Embryonic facial prominence (tissue), 1 donor: ENCODE measurements at regions not wholly inside any gene's neighbourhood (a gene's known extent, or its start where the extent isn't known, plus 50 kb on each side); places are given as distances from the start of the nearest gene placed in this dataset.
A peak's percentile ranks its signal among the peaks of the same experiment; 100 is the strongest.

ENCODE experiments used
- DNase-seq: peaks from one replicate; pipeline ENCODE4 v3.0.0-alpha.2; 2016; ENCODE audit errors: extremely low spot score

GRCh38 chr20:58600756-58601155 lies 50.3 kb upstream of the STX16 start:
- no peak for DNase-seq

DNA sequence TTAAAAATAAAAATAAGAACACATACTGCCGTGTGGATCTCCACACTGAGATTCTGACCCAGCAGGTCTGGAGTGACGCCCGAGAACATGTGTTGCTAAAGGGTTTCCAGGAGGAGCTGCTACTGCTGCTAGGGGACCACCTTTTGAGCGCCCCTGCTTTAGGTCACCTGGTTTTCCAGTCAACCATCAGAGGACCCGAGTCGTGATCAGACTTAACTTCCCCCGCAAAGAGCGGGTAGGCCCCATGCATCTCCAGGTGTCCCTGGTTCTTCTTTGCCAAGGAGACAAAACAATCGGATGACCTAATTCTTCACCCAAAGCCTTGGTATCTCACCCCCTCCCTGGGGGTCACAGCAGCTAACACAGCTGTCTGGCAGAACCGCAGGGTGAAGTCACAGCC lies 51.1 kb upstream of the STX16 start:
- no peak for DNase-seq

- no peak for DNase-seq
Measured at GRCh38 chr20:58598211-58599015, 52.7 kb upstream of the STX16 start.

- peak; percentile 29 for DNase-seq
Measured at GRCh38 chr20:58597249-58597891, 53.7 kb upstream of the STX16 start.

DNA sequence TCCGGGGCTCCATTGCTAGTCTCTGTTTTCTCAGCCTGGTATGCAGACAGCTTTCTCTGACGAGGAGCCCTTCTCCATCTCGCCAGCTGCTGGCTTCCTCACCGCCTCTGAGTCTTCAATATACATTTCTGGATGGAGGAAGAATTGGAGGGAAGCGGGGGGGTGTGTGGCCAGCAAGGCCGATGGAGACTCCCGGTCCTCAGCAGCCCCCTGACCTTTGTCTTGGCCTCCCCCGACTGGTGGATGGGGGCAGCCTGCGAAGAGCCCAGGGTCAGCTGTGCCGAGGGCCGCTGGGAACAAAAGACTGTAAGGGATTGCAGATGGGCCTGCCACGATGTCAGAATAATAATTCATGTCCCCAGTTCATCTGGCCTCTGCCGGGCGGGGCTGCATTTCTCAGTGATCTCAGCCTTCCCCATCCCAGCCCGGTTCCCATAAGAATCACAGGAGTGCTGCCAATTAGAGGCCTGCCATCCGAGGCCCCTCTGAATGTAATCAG lies 54.3 kb upstream of the STX16 start:
- DNase-seq: no peak

- no peak for DNase-seq
Measured at GRCh38 chr20:58596244-58596643, 54.8 kb upstream of the STX16 start.

GRCh38 chr20:58595167-58595566 lies 55.9 kb upstream of the STX16 start:
- no peak for DNase-seq

DNA sequence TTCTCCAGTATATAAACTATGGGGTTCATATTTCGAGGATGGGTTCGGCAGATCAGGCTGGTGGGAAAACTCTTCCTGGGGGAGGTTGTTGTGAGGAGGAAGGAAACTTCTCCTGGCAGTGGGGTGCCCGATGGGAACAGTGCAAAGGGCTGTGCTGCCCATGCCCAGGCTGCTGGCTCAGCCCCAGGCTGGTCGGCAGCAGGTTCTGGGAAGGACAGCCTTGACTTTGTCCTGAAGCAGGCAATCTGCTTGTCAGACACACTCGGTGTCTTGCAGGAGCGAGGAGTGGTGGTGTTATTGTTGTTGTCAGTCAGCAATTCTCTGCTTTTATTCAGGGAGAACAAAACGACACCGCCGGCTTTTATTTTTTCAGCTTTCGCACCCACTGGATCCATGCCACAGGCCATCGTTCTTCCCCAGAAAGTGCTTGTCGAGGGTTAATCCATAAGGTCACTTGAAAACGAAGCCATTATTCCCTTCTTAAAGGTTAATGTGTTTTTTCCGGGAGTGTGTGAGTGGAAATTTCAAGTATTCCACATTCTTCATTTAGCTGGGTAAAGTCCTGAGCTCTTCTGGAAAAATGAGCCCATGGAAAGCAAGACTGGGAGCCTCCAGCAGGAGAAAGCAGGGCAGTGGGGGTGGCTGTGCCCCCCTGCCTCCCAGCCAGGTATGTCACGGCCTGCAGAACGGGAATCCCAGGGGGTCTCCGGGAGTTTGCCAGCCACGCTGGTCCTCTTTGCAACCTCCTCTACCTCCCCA lies 57.0 kb upstream of the STX16 start:
- DNase-seq: no peak

DNA sequence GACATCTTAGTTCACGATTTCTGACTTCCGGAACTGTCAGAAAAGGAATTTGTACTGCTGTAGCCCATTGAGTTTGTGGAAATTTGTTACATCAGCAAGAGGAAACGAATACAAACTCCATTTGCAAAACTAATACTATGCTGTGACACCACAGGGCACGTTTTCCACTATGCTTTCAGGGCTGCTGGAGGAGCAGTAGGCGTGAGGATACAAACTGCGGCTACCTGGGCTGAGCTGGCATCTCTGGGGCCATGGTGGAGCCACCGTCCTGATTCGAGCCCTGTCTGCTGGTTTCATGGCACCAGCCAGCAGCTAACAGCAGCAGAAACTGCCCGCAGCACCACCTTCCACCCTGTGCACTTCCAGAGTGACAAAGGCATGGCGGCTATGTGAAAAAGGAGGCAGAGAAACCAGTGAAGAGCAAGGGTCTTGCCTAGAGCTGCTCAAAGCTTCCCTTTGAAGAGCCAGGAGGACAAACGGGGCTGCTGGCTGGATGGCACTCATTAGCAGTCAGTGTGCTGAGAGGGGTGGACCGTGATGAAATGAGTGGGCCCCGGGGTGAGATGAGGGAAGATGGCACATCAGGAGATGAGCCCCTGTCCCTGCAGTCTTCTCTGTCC lies 58.9 kb upstream of the STX16 start:
- DNase-seq: no peak

GRCh38 chr20:58590679-58591473 lies 60.2 kb upstream of the STX16 start:
- no peak for DNase-seq

DNA sequence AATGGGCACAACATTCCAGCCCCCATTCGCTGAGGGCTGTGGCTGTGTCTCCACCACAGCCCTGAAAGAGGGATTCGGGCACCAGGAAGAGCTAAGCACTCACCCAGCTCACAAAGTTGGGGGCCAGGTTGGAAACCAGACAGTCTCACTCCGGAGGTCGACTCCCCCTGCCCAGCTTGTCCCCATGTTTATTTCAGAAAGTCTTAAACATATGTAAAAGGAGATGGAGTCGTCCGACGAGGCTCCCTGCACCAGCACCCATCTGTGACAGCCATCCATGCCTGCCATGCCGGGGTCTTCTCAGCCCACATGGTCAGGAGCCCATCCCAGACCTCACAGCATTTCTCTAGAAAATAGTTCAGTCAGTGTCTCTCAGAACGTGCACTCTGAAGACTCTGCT lies 63.6 kb upstream of the STX16 start:
- DNase-seq: no peak

DNA sequence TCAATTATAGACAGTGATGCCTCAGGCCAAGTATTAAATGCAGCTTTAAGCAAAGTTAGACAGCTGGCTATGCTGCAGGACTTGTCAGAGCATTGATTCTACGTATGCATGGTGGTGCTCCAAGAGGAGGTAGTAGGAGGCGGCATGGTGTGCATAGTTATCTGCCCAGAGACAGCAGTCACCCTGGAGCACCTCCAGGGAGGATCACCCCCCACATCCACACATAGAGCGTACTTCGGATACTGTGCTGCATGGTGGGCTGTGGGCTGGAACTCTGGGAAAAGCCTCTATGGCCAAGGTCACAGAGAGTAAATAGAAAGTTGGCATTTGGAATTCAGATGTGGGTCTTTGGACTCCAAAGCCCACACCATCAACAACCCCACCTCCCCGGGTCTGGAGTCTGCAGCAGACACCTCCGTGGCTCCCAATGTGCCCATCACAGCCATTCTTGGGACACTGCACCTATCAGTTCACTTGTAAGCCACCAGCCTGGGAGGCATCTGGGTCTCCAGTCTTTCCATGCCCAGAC lies 64.5 kb upstream of the STX16 start:
- DNase-seq: no peak

GRCh38 chr20:58585753-58586540 lies 65.1 kb upstream of the STX16 start:
- no peak for DNase-seq

GRCh38 chr20:58584881-58585752 lies 66.0 kb upstream of the STX16 start:
- no peak for DNase-seq

DNA sequence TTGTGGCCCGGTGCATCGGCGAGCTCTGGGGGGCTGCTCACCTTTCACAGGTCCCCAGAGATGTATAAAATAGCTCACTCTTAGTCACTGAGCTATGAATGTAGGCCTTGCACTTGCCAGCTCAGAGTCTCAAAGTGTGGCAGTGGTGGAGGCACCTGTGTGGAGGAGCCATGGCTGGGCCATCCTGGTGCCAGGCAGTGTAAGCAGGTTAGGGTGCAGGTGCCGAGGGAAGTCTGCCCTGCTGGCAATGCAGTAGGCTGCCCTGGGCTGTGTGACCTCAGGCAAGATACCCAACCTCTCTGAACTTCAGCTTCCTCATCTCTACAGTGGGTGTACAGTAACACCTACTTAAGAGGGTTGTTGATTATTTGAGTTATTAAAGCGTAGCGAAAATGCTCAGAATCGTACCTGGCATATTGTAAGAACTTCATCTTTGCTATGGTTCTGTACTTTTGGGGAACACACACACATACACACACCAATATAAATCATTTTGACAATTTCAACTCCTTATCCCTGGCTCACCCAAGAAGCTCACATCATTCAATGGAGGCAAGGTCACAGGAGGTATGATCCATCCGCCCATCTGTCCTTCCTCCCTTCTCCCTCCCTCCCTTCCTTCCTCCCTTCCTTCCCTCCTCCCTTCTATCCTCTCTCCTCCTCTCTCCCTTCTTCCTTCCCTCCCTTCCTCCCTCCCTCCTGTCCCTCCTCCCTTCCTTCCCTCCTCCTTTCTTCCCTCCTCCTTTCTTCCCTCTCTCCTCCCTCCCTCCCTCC lies 66.8 kb upstream of the STX16 start:
- no peak for DNase-seq

DNA sequence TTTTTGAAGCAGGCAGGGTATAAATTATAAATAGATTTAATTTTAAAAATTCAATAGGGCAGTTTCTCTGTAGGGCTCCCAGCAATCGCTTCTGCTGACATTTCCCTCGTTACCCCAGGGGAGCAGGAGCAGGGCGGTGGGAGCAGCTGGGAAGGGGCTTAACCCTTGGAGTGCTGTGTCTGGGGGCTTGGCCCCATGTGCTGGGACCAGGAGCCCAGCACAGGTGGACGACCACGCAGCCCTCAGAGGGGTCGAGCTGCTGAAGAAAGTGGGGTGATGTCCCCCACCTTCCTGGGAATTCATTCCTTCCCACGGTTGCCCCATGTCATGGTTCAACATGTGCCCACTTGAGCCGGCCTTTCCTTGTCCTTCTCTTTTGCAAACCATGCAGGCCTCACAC lies 67.5 kb upstream of the STX16 start:
- DNase-seq: no peak

DNA sequence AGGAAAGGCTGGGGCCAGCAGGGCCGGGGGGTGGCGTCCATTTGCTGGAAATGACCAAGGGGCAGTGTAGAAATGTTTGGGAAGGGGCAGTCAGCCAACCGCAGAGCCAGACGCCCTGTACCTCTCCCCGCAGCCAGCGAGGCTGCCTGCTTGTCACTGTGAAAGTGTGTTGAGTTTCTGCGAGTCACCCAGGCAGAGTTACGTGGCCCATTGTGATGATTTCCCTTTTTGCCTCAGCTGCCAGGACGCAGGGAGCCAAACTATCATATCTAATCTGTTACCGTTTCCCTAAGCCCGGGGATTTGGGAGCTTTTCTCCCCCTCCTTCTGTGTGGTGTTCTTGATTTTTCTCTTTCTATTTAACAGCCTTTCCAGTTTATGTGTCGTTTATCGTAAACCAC lies 67.9 kb upstream of the STX16 start:
- no peak for DNase-seq

GRCh38 chr20:58580474-58580835 lies 65.3 kb upstream of the APCDD1L start:
- DNase-seq: no peak
